SIG-M5 treated with dmso at 0.1 percent for 504 hours (cell line): ENCODE measurements at regions not wholly inside any gene's neighbourhood (a gene's known extent, or its start where the extent isn't known, plus 50 kb on each side); places are given as distances from the start of the nearest gene placed in this dataset.
A peak's percentile ranks its signal among the peaks of the same experiment; 100 is the strongest.

Source experiments
- DNase-seq: peaks from one replicate; lab custom pipeline; 2025; ENCODE audit not compliant: unreplicated experiment; lab: John Stamatoyannopoulos, UW

- DNase-seq: no peak
These were observed 360.3 kb upstream of the NECTIN3 start for GRCh38 chr3:110711130-110711832.

- no peak for DNase-seq
These were observed 359.6 kb upstream of the NECTIN3 start for GRCh38 chr3:110711851-110712516.

- no peak for DNase-seq
These were observed 344.6 kb upstream of the NECTIN3 start for GRCh38 chr3:110727056-110727455.

GRCh38 chr3:110731148-110731547 is 340.5 kb upstream of the NECTIN3 start:
- DNase-seq: no peak

GRCh38 chr3:110732420-110732819 is 339.2 kb upstream of the NECTIN3 start:
- DNase-seq: no peak

- no peak for DNase-seq
These were observed 338.6 kb upstream of the NECTIN3 start for GRCh38 chr3:110733045-110733444.

- DNase-seq: no peak
These were observed 337.1 kb upstream of the NECTIN3 start for GRCh38 chr3:110734524-110734923.

GRCh38 chr3:110736332-110736731 is 335.3 kb upstream of the NECTIN3 start:
- DNase-seq: peak; percentile 31

GRCh38 chr3:110738531-110738930 is 333.1 kb upstream of the NECTIN3 start:
- DNase-seq: no peak

GRCh38 chr3:110741891-110742290 is 329.7 kb upstream of the NECTIN3 start:
- DNase-seq: no peak

GRCh38 chr3:110743202-110743601 is 328.4 kb upstream of the NECTIN3 start:
- DNase-seq: no peak

- no peak for DNase-seq
These were observed 327.6 kb upstream of the NECTIN3 start for GRCh38 chr3:110743984-110744383.

GRCh38 chr3:110744723-110745122 is 326.9 kb upstream of the NECTIN3 start:
- no peak for DNase-seq

- no peak for DNase-seq
These were observed 322.6 kb upstream of the NECTIN3 start for GRCh38 chr3:110749006-110749405.

- no peak for DNase-seq
These were observed 321.4 kb upstream of the NECTIN3 start for GRCh38 chr3:110750201-110750600.

- no peak for DNase-seq
These were observed 319.3 kb upstream of the NECTIN3 start for GRCh38 chr3:110752307-110752706.

GRCh38 chr3:110753516-110753915 is 318.1 kb upstream of the NECTIN3 start:
- no peak for DNase-seq

- no peak for DNase-seq
These were observed 317.3 kb upstream of the NECTIN3 start for GRCh38 chr3:110754212-110754916.

GRCh38 chr3:110755345-110755744 is 316.3 kb upstream of the NECTIN3 start:
- DNase-seq: no peak

- no peak for DNase-seq
These were observed 314.9 kb upstream of the NECTIN3 start for GRCh38 chr3:110756705-110757104.

GRCh38 chr3:110758208-110758607 is 313.4 kb upstream of the NECTIN3 start:
- DNase-seq: no peak

GRCh38 chr3:110767156-110767555 is 304.5 kb upstream of the NECTIN3 start:
- no peak for DNase-seq
